SK-N-SH (cell line): ENCODE measurements at regions not wholly inside any gene's neighbourhood (a gene's known extent, or its start where the extent isn't known, plus 50 kb on each side); places are given as distances from the start of the nearest gene placed in this dataset.

Experiments used
- CTCF ChIA-PET: fragments of 300-600, 350-600 bp; formaldehyde crosslinking; extraction: SDS; loops from one replicate; lab custom pipeline; 2021; lab: Yijun Ruan, JAX
- POLR2A ChIA-PET: fragments of 350-600 bp; sonication (Branson Sonifier 250); formaldehyde crosslinking; extraction: SDS; loops from one replicate; lab custom pipeline; 2020; ENCODE audit warnings: antibody characterized with exemption, inconsistent platforms; lab: Yijun Ruan, JAX
- DNase-seq: peaks from one replicate; pipeline ENCODE4 v3.0.0; 2012
- H2AFZ ChIP-seq: fragments of 200-600 bp; sonication (generic); 2 replicates; pipeline ENCODE4 v1.8.1; 2016; ENCODE audit warnings: antibody characterized with exemption, mild to moderate bottlenecking, low read depth
- H3F3A ChIP-seq: fragments of 200-600 bp; sonication (generic); replicated peaks from 2 replicates; pipeline ENCODE3; 2016; ENCODE audit warnings: antibody characterized with exemption, mild to moderate bottlenecking; ENCODE audit not compliant: insufficient read depth
- H3K27ac ChIP-seq, 2 experiments: fragments of 200-500 bp in 1 of 2; fragments of 200-600 bp in 1 of 2; sonication (Bioruptor generic) in 1 of 2; sonication (generic), shearing (Covaris generic) in 1 of 2; 2 replicates each; pipeline versions ENCODE4 v1.5.1 to v1.6.1; 2014 to 2016; ENCODE audit warnings: low read depth in 2 of 2, inconsistent platforms in 1 of 2, low read length in 1 of 2, mild to moderate bottlenecking in 1 of 2, mixed read lengths in 1 of 2
- H3K27me3 ChIP-seq: fragments of 200-600 bp; sonication (generic), shearing (Covaris generic); 2 replicates; pipeline ENCODE4 v1.6.1; 2016; ENCODE audit warnings: mixed run types; ENCODE audit not compliant: insufficient read depth
- H3K36me3 ChIP-seq, 2 experiments: fragments of 200-500 bp in 1 of 2; fragments of 200-600 bp in 1 of 2; sonication (Bioruptor generic) in 1 of 2; sonication (generic) in 1 of 2; replicated peaks in 1 of 2; 2 replicates each; pipeline versions ENCODE3 to v1.5.1; 2014 to 2016; ENCODE audit warnings: low read length in 1 of 2, mild to moderate bottlenecking in 1 of 2; ENCODE audit not compliant: insufficient read depth in 2 of 2, control insufficient read depth in 1 of 2
- H3K4me1 ChIP-seq, 2 experiments: fragments of 200-500 bp in 1 of 2; fragments of 200-600 bp in 1 of 2; sonication (Bioruptor generic) in 1 of 2; sonication (generic), shearing (Covaris generic) in 1 of 2; 2 replicates each; pipeline versions ENCODE4 v1.5.1 to v1.6.1; 2014 to 2016; ENCODE audit warnings: low read depth in 1 of 2, low read length in 1 of 2, mixed run types in 1 of 2; ENCODE audit not compliant: insufficient read depth in 2 of 2, control insufficient read depth in 1 of 2
- H3K4me2 ChIP-seq: fragments of 200-600 bp; sonication (generic), shearing (Covaris generic); 2 replicates; pipeline ENCODE4 v1.6.1; 2017; ENCODE audit warnings: mixed run types
- H3K4me3 ChIP-seq, 2 experiments: fragments of 200-500 bp in 1 of 2; fragments of 200-600 bp in 1 of 2; sonication (Bioruptor generic) in 1 of 2; sonication (generic), shearing (Covaris generic) in 1 of 2; 2 replicates each; pipeline versions ENCODE4 v1.5.1 to v1.8.1; 2014 to 2016; ENCODE audit warnings: low read depth in 2 of 2, inconsistent platforms in 1 of 2, low read length in 1 of 2, mild to moderate bottlenecking in 1 of 2, mixed read lengths in 1 of 2, moderate library complexity in 1 of 2
- H3K79me2 ChIP-seq: fragments of 200-600 bp; sonication (generic); 2 replicates; pipeline ENCODE4 v1.8.1; 2017; ENCODE audit warnings: mild to moderate bottlenecking; ENCODE audit not compliant: insufficient read depth
- H3K9ac ChIP-seq: fragments of 200-600 bp; sonication (generic); 2 replicates; pipeline ENCODE4 v1.6.1; 2017; ENCODE audit warnings: mixed run types
- H3K9me2 ChIP-seq: fragments of 200-600 bp; sonication (generic); 2 replicates; pipeline ENCODE4 v1.6.1; 2017; ENCODE audit warnings: mixed run types
- H3K9me3 ChIP-seq: fragments of 200-600 bp; sonication (generic); 2 replicates; pipeline ENCODE4 v1.6.1; 2017; ENCODE audit warnings: mixed run types, mild to moderate bottlenecking, moderate library complexity
- H4K20me1 ChIP-seq: fragments of 200-600 bp; sonication (generic); 2 replicates; pipeline ENCODE4 v1.6.1; 2017; ENCODE audit warnings: mild to moderate bottlenecking, mixed run types; ENCODE audit not compliant: insufficient read depth
- ELF1 ChIP-seq: IDR thresholded peaks from 2 replicates; pipeline ENCODE4 v1.4.0; 2012
- GABPA ChIP-seq: IDR thresholded peaks from 2 replicates; pipeline ENCODE4 v1.4.0; 2012; ENCODE audit warnings: low read depth, mild to moderate bottlenecking
- GATA2 ChIP-seq: sonication (generic); formaldehyde crosslinking; IDR thresholded peaks from 2 replicates; pipeline ENCODE4 v1.5.0; 2020; ENCODE audit warnings: mild to moderate bottlenecking, missing genetic modification reagents
- IRF3 ChIP-seq: fragments of 150-350 bp; IDR thresholded peaks from 2 replicates; pipeline ENCODE4 v1.6.1; 2016; ENCODE audit warnings: mild to moderate bottlenecking, low read depth, low read length
- MEF2A ChIP-seq: IDR thresholded peaks from 2 replicates; pipeline ENCODE4 v1.4.0; 2012; ENCODE audit warnings: low read depth, borderline replicate concordance
- MXI1 ChIP-seq: IDR thresholded peaks from 2 replicates; pipeline ENCODE4 v1.6.1; 2012; ENCODE audit warnings: mild to moderate bottlenecking, low read depth, low read length, improper control_type of control experiment
- NFIC ChIP-seq: IDR thresholded peaks from 2 replicates; pipeline ENCODE4 v1.4.0; 2012; ENCODE audit warnings: borderline replicate concordance
- NRF1 ChIP-seq: IDR thresholded peaks from 2 replicates; pipeline ENCODE4 v1.6.1; 2012; ENCODE audit warnings: low read depth, mild to moderate bottlenecking, low read length
- SIN3A ChIP-seq: IDR thresholded peaks from 2 replicates; pipeline ENCODE4 v1.6.1; 2012; ENCODE audit warnings: low read depth, mild to moderate bottlenecking, low read length, moderate library complexity, borderline replicate concordance
- TEAD4 ChIP-seq: IDR thresholded peaks from 2 replicates; pipeline ENCODE4 v1.4.0; 2012; ENCODE audit warnings: mild to moderate bottlenecking, borderline replicate concordance; ENCODE audit not compliant: insufficient read depth
- USF1 ChIP-seq: IDR thresholded peaks from 2 replicates; pipeline ENCODE4 v1.4.0; 2012; ENCODE audit warnings: low read depth, borderline replicate concordance
- USF2 ChIP-seq: fragments of 150-350 bp; IDR thresholded peaks from 2 replicates; pipeline ENCODE4 v1.6.1; 2017; ENCODE audit warnings: antibody characterized with exemption, low read length, low read depth, borderline replicate concordance
- YY1 ChIP-seq: IDR thresholded peaks from 2 replicates; pipeline ENCODE4 v1.4.0; 2012; ENCODE audit warnings: low read depth, mild to moderate bottlenecking
- ZBTB33 ChIP-seq: IDR thresholded peaks from 2 replicates; pipeline ENCODE4 v1.4.0; 2012; ENCODE audit warnings: low read depth, borderline replicate concordance
- WGBS: methylation state at CpG from one replicate; pipeline ENCODE4 v1.1.6; 2017; ENCODE audit warnings: low lambda C conversion rate; 5-methylcytosine and 5-hydroxymethylcytosine counted together
- TF ChIP-seq, protein P1 (sequence below): IDR thresholded peaks from 2 replicates; pipeline ENCODE4 v1.6.1; 2012; ENCODE audit warnings: mild to moderate bottlenecking, low read depth, low read length, moderate library complexity

- WGBS, result 42% methylated on average over 3 of the region's 3 CpGs
- H4K20me1 ChIP-seq, result no peaks in the 10 kb centered on the region
- H3K4me1 ChIP-seq, result peaks cover 6 to 9% of the 10 kb centered on the region in 2 experiments; a peak in 3 of 4 replicates
- H3K36me3 ChIP-seq, result no peaks in the 10 kb centered on the region
- POLR2A ChIA-PET, result no interaction called here
- H3F3A ChIP-seq, result no peaks in the 10 kb centered on the region
- H3K4me2 ChIP-seq, result no peak overlapping the region
- TF ChIP-seq USF2, result no peak
- no peak for TF ChIP-seq ZBTB33
- no peak for TF ChIP-seq ELF1
- TF ChIP-seq NFIC, result no peak
- no peak for TF ChIP-seq TEAD4
- no peak for TF ChIP-seq NRF1
- no peak for TF ChIP-seq GABPA
- no peak for TF ChIP-seq MEF2A
- TF ChIP-seq IRF3, result no peak
- TF ChIP-seq, protein P1, sequence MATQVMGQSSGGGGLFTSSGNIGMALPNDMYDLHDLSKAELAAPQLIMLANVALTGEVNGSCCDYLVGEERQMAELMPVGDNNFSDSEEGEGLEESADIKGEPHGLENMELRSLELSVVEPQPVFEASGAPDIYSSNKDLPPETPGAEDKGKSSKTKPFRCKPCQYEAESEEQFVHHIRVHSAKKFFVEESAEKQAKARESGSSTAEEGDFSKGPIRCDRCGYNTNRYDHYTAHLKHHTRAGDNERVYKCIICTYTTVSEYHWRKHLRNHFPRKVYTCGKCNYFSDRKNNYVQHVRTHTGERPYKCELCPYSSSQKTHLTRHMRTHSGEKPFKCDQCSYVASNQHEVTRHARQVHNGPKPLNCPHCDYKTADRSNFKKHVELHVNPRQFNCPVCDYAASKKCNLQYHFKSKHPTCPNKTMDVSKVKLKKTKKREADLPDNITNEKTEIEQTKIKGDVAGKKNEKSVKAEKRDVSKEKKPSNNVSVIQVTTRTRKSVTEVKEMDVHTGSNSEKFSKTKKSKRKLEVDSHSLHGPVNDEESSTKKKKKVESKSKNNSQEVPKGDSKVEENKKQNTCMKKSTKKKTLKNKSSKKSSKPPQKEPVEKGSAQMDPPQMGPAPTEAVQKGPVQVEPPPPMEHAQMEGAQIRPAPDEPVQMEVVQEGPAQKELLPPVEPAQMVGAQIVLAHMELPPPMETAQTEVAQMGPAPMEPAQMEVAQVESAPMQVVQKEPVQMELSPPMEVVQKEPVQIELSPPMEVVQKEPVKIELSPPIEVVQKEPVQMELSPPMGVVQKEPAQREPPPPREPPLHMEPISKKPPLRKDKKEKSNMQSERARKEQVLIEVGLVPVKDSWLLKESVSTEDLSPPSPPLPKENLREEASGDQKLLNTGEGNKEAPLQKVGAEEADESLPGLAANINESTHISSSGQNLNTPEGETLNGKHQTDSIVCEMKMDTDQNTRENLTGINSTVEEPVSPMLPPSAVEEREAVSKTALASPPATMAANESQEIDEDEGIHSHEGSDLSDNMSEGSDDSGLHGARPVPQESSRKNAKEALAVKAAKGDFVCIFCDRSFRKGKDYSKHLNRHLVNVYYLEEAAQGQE, result no peak
- no peak for TF ChIP-seq YY1
- no peak for TF ChIP-seq MXI1
- no peak for TF ChIP-seq SIN3A
- no peak for TF ChIP-seq GATA2
- TF ChIP-seq USF1, result no peak
- CTCF ChIA-PET, result interaction anchor here (0.6 kb wide), 1 partner anchor 354 kb away, joined by 3 read pairs; no protein-coding TSS in a partner anchor
- no peak overlapping the region for H3K27ac ChIP-seq
- H3K4me3 ChIP-seq, result no peak overlapping the region
- H3K9me2 ChIP-seq, result no peaks in the 10 kb centered on the region
- no peak for DNase-seq
- no peak overlapping the region for H2AFZ ChIP-seq
- H3K79me2 ChIP-seq, result no peaks in the 10 kb centered on the region
- no peak overlapping the region for H3K9ac ChIP-seq
- no peaks in the 10 kb centered on the region for H3K9me3 ChIP-seq
- H3K27me3 ChIP-seq, result no peaks in the 10 kb centered on the region
Observed at GRCh38 chr16:65621640-65622039, 499.8 kb upstream of the CDH11 start.
